Left lung (tissue), 4 donors: ENCODE measurements at regions not wholly inside any gene's neighbourhood (a gene's known extent, or its start where the extent isn't known, plus 50 kb on each side); places are given as distances from the start of the nearest gene placed in this dataset.

Source experiments
- ATAC-seq: fragments of 200-7000 bp; cut with Tn5 transposase; one replicate; pipeline ENCODE4 v1.9.1; 2020; ENCODE audit warnings: moderate library complexity
- DNase-seq, 4 donors: peaks; one replicate each; pipeline ENCODE4 v3.0.0-alpha.2; 2013 to 2020
- H3K27ac ChIP-seq, 2 donors: fragments of 200-600 bp; sonication (generic) in 1 of 2; one replicate each; pipeline versions ENCODE4 v1.5.0 to v1.8.0; 2020 to 2021
- H3K27me3 ChIP-seq, 2 donors: fragments of 200-600 bp; sonication (generic) in 1 of 2; one replicate each; pipeline versions ENCODE4 v1.5.0 to v1.8.0; 2020 to 2021
- H3K36me3 ChIP-seq, 2 donors: fragments of 200-600 bp; sonication (generic) in 1 of 2; one replicate each; pipeline versions ENCODE4 v1.5.0 to v1.8.0; 2020 to 2021
- H3K4me1 ChIP-seq, 2 donors: fragments of 200-600 bp; one replicate each; pipeline ENCODE4 v1.8.0; 2021
- H3K4me3 ChIP-seq, 2 donors: fragments of 200-600 bp; sonication (generic) in 1 of 2; one replicate each; pipeline versions ENCODE4 v1.5.0 to v1.8.0; 2020 to 2021; ENCODE audit warnings: mild to moderate bottlenecking in 1 of 2
- H3K9me3 ChIP-seq, 2 donors: fragments of 200-600 bp; sonication (generic) in 1 of 2; one replicate each; pipeline versions ENCODE4 v1.5.0 to v1.8.0; 2020 to 2021
- CTCF ChIP-seq, 2 donors: fragments of 200-600 bp; sonication (generic) in 1 of 2; IDR thresholded peaks; one replicate each; pipeline versions ENCODE4 v1.5.0 to v1.8.0; 2021; ENCODE audit warnings: antibody characterized with exemption in 2 of 2
- intact Hi-C, 2 donors: fragments of 100-400 bp; cut with DNase I; formaldehyde crosslinking; loops; one replicate each; pipeline versions ENCODE4 v1.11.2 to v1.14.2; 2022
- donor health status: DM: no; HTN: yes; CAD: no.
- donor health status: DM: no; HTN: no; CAD: no.

GRCh38 chr5:3377831-3378230 is 217.8 kb upstream of the IRX1 start:
- TF ChIP-seq CTCF (IDR thresholded peaks at IDR 0.05), result no peak
- H3K27me3 ChIP-seq, result no peaks in the 10 kb centered on the region
- intact Hi-C loops, result no loop called here
- H3K4me1 ChIP-seq, result no peaks in the 10 kb centered on the region
- DNase-seq, result no peak
- no peak for ATAC-seq
- H3K36me3 ChIP-seq, result no peaks in the 10 kb centered on the region
- no peak overlapping the region for H3K4me3 ChIP-seq
- peaks cover 0 to 18% of the 10 kb centered on the region in 2 donors for H3K9me3 ChIP-seq
- H3K27ac ChIP-seq, result no peak overlapping the region

DNA sequence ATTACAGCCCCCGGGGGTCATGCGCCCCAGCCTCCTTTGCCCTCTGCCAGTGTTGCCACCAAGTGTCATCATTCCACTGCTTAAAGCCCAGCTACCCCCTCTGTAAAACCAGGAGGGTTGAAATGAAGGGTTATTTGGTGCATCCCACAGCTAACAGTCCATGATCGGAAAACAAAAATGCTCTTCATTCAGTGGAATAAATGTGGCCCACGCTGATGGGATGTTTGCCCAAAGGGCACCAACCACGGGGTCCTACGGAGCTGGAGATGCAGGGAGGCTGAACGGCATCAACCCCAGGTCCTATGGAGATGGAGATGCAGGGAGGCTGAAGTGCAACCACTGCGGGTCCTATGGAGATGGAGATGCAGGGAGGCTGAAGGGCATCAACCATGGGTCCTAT is 218.5 kb upstream of the IRX1 start:
- Histone ChIP-seq H3K4me1 (no peaks in the 10 kb centered on the region), H3K36me3 (no peaks in the 10 kb centered on the region), H3K27ac (no peak overlapping the region), H3K9me3 (peaks cover 0 to 21% of the 10 kb centered on the region in 2 donors), H3K4me3 (no peak overlapping the region), H3K27me3 (no peaks in the 10 kb centered on the region)
- TF ChIP-seq CTCF (IDR thresholded peaks at IDR 0.05), result no peak
- no peak for DNase-seq
- intact Hi-C loops, result no loop called here
- no peak for ATAC-seq

- Histone ChIP-seq H3K9me3 (peaks cover 0 to 27% of the 10 kb centered on the region in 2 donors), H3K27me3 (no peaks in the 10 kb centered on the region), H3K4me3 (no peak overlapping the region), H3K27ac (no peak overlapping the region), H3K36me3 (no peaks in the 10 kb centered on the region), H3K4me1 (no peaks in the 10 kb centered on the region)
- ATAC-seq, result no peak
- intact Hi-C loops, result no loop called here
- DNase-seq, result no peak
- no peak for TF ChIP-seq CTCF (IDR thresholded peaks at IDR 0.05)
These were observed 219.0 kb upstream of the IRX1 start for GRCh38 chr5:3376611-3377010.

DNA sequence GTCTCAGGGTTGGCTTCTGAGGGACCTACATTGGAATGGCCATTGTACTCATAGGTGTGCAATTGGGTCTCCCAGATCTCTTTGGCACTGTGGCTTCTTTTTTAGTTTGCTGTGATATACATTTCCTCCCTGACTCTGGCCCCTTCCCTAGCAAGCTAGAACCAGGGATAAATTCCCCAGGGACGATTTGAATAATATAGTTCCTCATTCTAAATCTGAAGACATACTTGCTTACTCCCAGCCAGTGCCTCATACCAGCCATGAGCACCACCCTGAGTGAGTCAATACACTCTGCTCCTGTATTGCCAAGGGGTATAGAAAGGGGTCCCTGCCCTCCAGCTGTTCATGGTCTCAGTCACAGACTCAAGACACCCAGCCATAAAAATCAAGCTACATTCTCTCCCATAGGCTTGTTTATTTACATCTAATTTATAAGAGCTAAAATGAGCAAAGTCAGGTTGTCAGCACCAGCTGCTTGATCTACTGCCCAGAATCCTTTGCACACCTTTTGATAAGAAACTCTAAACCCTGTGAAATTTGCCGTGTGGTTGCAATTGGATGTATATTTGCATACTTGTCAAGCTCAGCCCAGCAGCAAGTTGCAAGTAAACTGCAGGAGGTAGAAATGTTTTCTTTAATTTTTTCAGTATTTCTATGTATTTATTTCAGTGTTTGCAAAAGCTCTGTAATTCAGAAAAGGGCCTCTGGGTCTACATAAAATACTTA is 219.9 kb upstream of the IRX1 start:
- no peak overlapping the region for H3K4me3 ChIP-seq
- H3K36me3 ChIP-seq, result no peaks in the 10 kb centered on the region
- no peaks in the 10 kb centered on the region for H3K4me1 ChIP-seq
- peaks cover 0 to 30% of the 10 kb centered on the region in 2 donors for H3K9me3 ChIP-seq
- ATAC-seq (no peak), DNase-seq (no peak)
- H3K27me3 ChIP-seq, result no peaks in the 10 kb centered on the region
- H3K27ac ChIP-seq, result no peak overlapping the region
- TF ChIP-seq CTCF (IDR thresholded peaks at IDR 0.05), result no peak
- intact Hi-C loops, result no loop called here

DNA sequence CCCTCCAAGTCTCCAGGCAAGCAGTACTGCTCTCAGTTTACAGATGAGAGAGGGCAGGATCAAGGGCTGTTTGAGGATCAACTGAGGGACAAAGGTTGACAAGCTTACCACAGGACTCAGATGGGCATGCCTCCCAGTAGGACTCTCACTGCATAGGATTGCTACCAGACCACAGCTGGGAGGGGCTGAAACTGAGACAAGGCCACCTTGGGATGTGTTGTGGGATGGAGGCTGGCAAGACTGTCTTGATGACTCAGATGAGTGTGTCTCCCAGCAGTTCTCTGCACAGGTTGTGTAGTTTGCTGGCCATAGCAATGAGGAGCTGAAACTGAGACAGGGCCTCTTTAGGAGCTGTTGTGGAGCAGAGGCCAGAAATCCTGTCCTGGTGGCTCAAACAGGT is 222.2 kb upstream of the IRX1 start:
- Histone ChIP-seq H3K36me3 (no peaks in the 10 kb centered on the region), H3K27me3 (no peaks in the 10 kb centered on the region), H3K27ac (no peak overlapping the region), H3K9me3 (peaks cover 0 to 31% of the 10 kb centered on the region in 2 donors), H3K4me3 (no peak overlapping the region), H3K4me1 (no peaks in the 10 kb centered on the region)
- intact Hi-C loops, result no loop called here
- DNase-seq (no peak), ATAC-seq (no peak)
- no peak for TF ChIP-seq CTCF (IDR thresholded peaks at IDR 0.05)
